ENCODE measurements at regions not wholly inside any gene's neighbourhood (a gene's known extent, or its start where the extent isn't known, plus 50 kb on each side); places are given as distances from the start of the nearest gene placed in this dataset.

GRCh38 chr7:128150223-128150865 is 90.7 kb upstream of the LEP start:
- Mint-ChIP-seq H3K4me3 (ENCODE audit: unreplicated experiment) (no peak overlapping the region), H3K27me3 (ENCODE audit: insufficient read depth, unreplicated experiment) (peaks cover 32% of the 10 kb centered on the region), H3K27ac (ENCODE audit: unreplicated experiment) (no peak overlapping the region), H3K9me3 (ENCODE audit: unreplicated experiment) (no peaks in the 10 kb centered on the region), H3K36me3 (ENCODE audit: insufficient read depth, unreplicated experiment) (no peaks in the 10 kb centered on the region), H3K4me1 (ENCODE audit: low read depth, unreplicated experiment) (peaks cover 5% of the 10 kb centered on the region)
- Histone ChIP-seq H3K27me3 (replicated peaks; ENCODE audit: control insufficient read depth, insufficient read depth, low read length) (no peaks in the 10 kb centered on the region), H3K36me3 (ENCODE audit: control insufficient read depth, insufficient read depth, low read length) (no peaks in the 10 kb centered on the region), H3K4me3 (ENCODE audit: low read depth, low read length) (no peak overlapping the region), H3K9me3 (no peaks in the 10 kb centered on the region), H3K4me1 (no peaks in the 10 kb centered on the region)
- intact Hi-C loops (cut with micrococcal nuclease; ENCODE audit: unreplicated experiment), result no loop called here
- CTCF ChIA-PET, result no interaction called here
- BruUV-seq (replicated peaks), result no TSS peak
- TF ChIP-seq, protein P1, sequence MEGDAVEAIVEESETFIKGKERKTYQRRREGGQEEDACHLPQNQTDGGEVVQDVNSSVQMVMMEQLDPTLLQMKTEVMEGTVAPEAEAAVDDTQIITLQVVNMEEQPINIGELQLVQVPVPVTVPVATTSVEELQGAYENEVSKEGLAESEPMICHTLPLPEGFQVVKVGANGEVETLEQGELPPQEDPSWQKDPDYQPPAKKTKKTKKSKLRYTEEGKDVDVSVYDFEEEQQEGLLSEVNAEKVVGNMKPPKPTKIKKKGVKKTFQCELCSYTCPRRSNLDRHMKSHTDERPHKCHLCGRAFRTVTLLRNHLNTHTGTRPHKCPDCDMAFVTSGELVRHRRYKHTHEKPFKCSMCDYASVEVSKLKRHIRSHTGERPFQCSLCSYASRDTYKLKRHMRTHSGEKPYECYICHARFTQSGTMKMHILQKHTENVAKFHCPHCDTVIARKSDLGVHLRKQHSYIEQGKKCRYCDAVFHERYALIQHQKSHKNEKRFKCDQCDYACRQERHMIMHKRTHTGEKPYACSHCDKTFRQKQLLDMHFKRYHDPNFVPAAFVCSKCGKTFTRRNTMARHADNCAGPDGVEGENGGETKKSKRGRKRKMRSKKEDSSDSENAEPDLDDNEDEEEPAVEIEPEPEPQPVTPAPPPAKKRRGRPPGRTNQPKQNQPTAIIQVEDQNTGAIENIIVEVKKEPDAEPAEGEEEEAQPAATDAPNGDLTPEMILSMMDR (IDR thresholded peaks at IDR 0.05; ENCODE audit: insufficient read depth in 1 of 2, low read depth in 1 of 2, low read length in 1 of 2, severe bottlenecking in 1 of 2, unreplicated experiment in 1 of 2), result no peak
- POLR2A ChIA-PET, result no interaction called here
- no peak for DNase-seq

- CTCF ChIA-PET, result no interaction called here
- BruUV-seq (replicated peaks), result no TSS peak
Measured at GRCh38 chr7:128151635-128152034, 89.4 kb upstream of the LEP start.

GRCh38 chr7:128152721-128153120 is 88.4 kb upstream of the LEP start:
- Histone ChIP-seq H3K4me1 (0 out of 2 replicates have a peak, but pooled peaks cover 3% of the 10 kb centered on the region), H3K4me3 (ENCODE audit: low read depth, low read length) (no peak overlapping the region), H3K27me3 (replicated peaks; ENCODE audit: control insufficient read depth, insufficient read depth, low read length) (no peaks in the 10 kb centered on the region), H3K36me3 (ENCODE audit: control insufficient read depth, insufficient read depth, low read length) (no peaks in the 10 kb centered on the region), H3K9me3 (no peaks in the 10 kb centered on the region)
- H3K36me3 Mint-ChIP-seq (ENCODE audit: insufficient read depth, unreplicated experiment), result no peaks in the 10 kb centered on the region
- peaks cover 9% of the 10 kb centered on the region for H3K4me1 Mint-ChIP-seq (ENCODE audit: low read depth, unreplicated experiment)
- ChIA-PET CTCF (no interaction called here), POLR2A (no interaction called here)
- H3K4me3 Mint-ChIP-seq (ENCODE audit: unreplicated experiment), result no peak overlapping the region
- intact Hi-C loops (cut with micrococcal nuclease; ENCODE audit: unreplicated experiment), result no loop called here
- H3K9me3 Mint-ChIP-seq (ENCODE audit: unreplicated experiment), result no peaks in the 10 kb centered on the region
- TF ChIP-seq, protein P1 (IDR thresholded peaks at IDR 0.05; ENCODE audit: insufficient read depth in 1 of 2, low read depth in 1 of 2, low read length in 1 of 2, severe bottlenecking in 1 of 2, unreplicated experiment in 1 of 2), result no peak
- BruUV-seq (replicated peaks), result no TSS peak
- no peak for DNase-seq
- H3K27ac Mint-ChIP-seq (ENCODE audit: unreplicated experiment), result no peak overlapping the region
- peaks cover 25% of the 10 kb centered on the region for H3K27me3 Mint-ChIP-seq (ENCODE audit: insufficient read depth, unreplicated experiment)

More at GRCh38 chr7:128151635-128152034, 89.4 kb upstream of the LEP start:
- H3K27me3 Mint-ChIP-seq (ENCODE audit: insufficient read depth, unreplicated experiment), result peaks cover 29% of the 10 kb centered on the region
- H3K27ac Mint-ChIP-seq (ENCODE audit: unreplicated experiment), result no peak overlapping the region
- peaks cover 9% of the 10 kb centered on the region for H3K4me1 Mint-ChIP-seq (ENCODE audit: low read depth, unreplicated experiment)
- H3K27me3 ChIP-seq (replicated peaks; ENCODE audit: control insufficient read depth, insufficient read depth, low read length), result no peaks in the 10 kb centered on the region
- no peaks in the 10 kb centered on the region for H3K9me3 Mint-ChIP-seq (ENCODE audit: unreplicated experiment)
- intact Hi-C loops (cut with micrococcal nuclease; ENCODE audit: unreplicated experiment), result no loop called here
- 0 out of 2 replicates have a peak, but pooled peaks cover 3% of the 10 kb centered on the region for H3K4me1 ChIP-seq
- no peak overlapping the region for H3K4me3 Mint-ChIP-seq (ENCODE audit: unreplicated experiment)
- H3K36me3 ChIP-seq (ENCODE audit: control insufficient read depth, insufficient read depth, low read length), result no peaks in the 10 kb centered on the region
- DNase-seq, result no peak
- H3K9me3 ChIP-seq, result no peaks in the 10 kb centered on the region
- TF ChIP-seq, protein P1 (IDR thresholded peaks at IDR 0.05; ENCODE audit: insufficient read depth in 1 of 2, low read depth in 1 of 2, low read length in 1 of 2, severe bottlenecking in 1 of 2, unreplicated experiment in 1 of 2), result no peak
- no peak overlapping the region for H3K4me3 ChIP-seq (ENCODE audit: low read depth, low read length)
- no peaks in the 10 kb centered on the region for H3K36me3 Mint-ChIP-seq (ENCODE audit: insufficient read depth, unreplicated experiment)
- POLR2A ChIA-PET, result no interaction called here

All from Caco-2 (cell line).